DMS53 (cell line): ENCODE measurements at regions not wholly inside any gene's neighbourhood (a gene's known extent, or its start where the extent isn't known, plus 50 kb on each side); places are given as distances from the start of the nearest gene placed in this dataset.
A peak's percentile ranks its signal among the peaks of the same experiment; 100 is the strongest.

Experiments used
- DNase-seq: peaks from one replicate; lab custom pipeline; 2025; lab: John Stamatoyannopoulos, UW

- DNase-seq, result no peak
Observed at GRCh38 chr1:164154622-164155021, 404.4 kb upstream of the PBX1 start.

GRCh38 chr1:164155347-164155746, 403.6 kb upstream of the PBX1 start:
- DNase-seq, result peak; percentile 16

- no peak for DNase-seq
Observed at GRCh38 chr1:164163289-164163849, 395.6 kb upstream of the PBX1 start.

DNA sequence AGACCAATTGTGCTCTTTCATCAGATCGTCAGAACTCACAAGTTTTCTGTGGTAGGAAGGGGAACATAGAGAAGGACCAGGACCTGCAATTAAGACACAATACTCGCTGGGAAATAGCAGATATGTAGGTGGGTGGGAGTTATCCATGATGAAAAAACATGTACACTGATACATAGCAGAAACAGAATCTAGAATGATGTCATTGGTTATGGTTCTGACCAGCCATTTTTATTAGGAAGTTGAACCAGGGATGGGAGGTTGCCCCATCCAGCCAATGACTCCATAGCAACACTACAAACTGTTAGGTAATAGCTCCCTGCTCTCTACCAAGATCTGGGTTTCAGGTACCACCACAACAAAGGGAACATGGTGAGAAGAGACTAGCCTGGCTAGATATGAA, 393.5 kb upstream of the PBX1 start:
- DNase-seq, result no peak

- DNase-seq, result peak; percentile 72
Observed at GRCh38 chr1:164166454-164166853, 392.5 kb upstream of the PBX1 start.

DNA sequence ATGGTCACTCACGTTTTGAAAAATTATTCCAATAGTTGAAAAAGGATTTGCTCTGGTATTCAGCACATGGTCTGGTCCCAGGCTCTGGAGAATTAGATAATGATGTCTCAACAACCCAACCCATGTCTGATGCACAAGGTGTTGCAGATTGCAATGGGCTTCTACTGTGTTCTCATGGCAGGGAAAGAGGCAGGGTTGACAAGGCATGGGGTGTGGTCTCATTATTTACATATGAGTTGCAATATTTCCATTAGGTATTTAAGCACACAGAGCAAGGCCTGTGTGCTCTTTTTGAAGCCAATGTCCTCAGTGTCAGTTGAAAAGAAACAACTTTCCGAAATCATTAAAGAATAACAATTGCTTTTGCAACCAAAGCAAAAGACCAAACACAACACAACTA, 381.9 kb upstream of the PBX1 start:
- DNase-seq, result no peak

- DNase-seq, result no peak
Observed at GRCh38 chr1:164180824-164181223, 378.2 kb upstream of the PBX1 start.

DNA sequence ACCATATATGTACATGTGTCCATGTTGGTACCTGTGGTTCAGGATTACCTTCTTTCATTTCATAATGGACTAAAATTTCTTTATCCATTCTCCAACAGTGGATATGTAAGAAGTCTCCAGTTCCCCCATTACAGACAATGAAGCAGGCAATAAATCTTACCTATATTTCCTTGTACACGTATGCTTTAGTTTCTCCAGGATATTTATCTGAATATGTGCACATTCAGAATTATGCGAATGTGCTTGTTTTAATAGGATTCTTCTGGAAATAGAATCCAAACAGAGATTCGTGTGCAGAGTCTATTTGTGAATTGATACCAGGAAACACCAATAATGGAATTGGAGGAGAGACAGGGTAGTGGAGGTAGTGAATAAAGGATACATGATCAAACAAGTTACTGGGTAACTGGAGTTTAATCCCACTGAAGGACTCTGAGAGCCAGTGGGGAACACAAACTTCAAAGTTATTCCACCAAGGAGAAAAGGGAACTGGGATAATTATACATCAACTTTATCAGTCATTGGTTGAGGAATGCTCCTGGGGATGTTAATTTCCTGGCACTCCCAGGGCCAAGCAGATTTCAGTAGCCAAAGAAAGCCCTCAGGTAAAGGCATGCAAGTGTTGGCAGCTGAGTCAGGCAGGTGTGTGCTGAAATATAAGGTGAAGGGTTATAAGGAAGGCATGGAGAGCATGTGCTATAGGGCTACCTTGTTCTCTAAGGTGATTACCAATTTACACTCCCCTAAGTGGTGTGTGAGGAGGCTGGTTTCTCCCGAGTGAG, 374.9 kb upstream of the PBX1 start:
- DNase-seq, result no peak

GRCh38 chr1:164186881-164187280, 372.1 kb upstream of the PBX1 start:
- no peak for DNase-seq

DNA sequence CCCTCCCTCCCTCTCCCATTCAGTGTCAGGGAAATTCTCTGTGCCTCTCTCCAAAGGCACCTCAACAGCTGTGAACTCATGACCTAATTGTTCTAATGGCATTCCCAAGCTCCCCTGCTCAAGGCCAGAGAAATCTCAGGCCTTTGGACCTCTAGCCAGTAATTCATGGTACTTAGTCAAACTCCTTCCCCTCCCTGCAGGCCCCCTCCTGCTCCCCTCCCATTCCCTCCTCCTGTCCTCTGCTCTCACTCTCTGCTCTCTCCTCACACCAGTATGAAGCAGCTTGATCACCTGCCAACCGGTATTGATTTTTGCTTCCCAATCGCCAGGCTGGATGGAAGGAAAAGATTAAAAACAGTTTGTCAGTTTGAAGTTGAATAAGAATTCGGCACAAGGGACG, 370.5 kb upstream of the PBX1 start:
- DNase-seq, result no peak

GRCh38 chr1:164191191-164191590, 367.8 kb upstream of the PBX1 start:
- DNase-seq, result no peak

- DNase-seq, result no peak
Observed at GRCh38 chr1:164210211-164210739, 348.7 kb upstream of the PBX1 start.

DNA sequence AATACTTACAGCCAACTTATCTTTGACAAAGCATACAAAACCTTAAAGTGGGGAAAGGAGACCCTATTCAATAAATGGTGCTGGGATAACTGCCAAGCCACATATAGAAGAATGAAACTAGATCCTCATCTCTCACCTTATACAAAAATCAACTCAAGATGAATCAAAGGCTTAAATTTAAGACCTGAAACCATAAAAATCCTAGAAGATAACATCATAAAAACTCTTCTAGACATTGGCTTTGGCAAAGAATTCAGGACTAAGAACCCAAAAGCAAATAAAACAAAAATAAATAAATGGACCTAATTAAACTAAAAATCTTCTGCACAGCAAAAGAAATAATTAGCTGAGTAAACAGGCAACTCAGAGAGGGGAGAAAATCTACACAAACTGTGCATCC, 335.6 kb upstream of the PBX1 start:
- no peak for DNase-seq

DNA sequence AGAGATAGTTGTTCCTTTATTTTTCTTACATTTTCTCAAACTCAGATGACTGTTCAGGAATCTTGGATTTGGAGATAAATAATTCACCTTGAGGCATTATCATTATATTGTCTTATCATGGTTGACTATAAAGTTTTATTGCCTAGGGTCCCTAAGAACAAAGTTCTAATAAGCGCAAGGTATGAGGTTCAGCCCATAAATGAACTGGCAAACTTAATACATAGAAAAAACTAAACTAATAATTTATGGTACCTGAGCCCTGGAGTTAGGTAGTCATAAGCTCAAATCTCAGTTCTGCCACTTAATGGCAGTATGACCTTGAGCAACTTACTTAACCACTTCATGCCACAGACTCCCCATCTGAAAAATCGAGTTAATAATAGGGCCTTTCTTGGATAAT, 334.0 kb upstream of the PBX1 start:
- DNase-seq, result no peak

GRCh38 chr1:164226977-164227376, 332.0 kb upstream of the PBX1 start:
- no peak for DNase-seq

DNA sequence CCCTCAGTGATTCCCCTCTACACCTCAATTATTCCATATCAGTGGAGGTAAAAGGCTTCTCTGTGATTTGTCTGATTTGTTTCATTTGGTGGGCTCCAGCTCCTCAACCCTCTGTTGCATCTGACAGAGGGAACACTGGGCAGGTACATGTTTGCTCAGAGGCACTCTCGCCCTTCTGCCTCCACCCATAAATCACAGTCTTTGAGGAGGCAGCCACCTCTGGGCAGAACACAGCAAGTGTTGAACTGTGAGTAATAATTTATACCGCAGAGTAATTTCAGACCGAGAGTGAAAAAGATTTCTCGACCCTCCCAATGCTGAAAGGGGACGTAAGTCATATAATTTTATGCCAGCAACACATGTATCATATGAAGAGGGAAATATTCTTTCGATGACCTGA, 330.1 kb upstream of the PBX1 start:
- no peak for DNase-seq

GRCh38 chr1:164233149-164233548, 325.8 kb upstream of the PBX1 start:
- DNase-seq, result no peak

DNA sequence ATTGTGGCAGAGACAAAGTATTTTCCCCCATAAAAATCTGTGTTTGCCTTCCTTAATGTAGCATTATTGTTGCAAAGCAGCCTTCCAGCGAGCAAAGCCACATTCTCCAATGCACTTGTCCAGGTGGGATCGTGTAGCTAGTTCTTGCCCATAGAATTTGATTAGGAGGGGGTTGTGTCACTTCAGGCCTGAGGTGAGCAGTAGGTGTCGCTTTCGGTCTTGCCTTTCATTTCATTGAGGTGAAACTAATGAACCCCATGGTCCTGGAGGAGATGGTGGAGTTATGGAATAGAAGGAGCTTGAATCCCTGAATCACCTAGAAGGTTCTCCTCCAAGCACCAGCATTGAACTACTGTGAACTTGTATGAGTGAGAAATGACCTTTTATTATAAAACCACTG, 318.9 kb upstream of the PBX1 start:
- DNase-seq, result peak; percentile 37

DNA sequence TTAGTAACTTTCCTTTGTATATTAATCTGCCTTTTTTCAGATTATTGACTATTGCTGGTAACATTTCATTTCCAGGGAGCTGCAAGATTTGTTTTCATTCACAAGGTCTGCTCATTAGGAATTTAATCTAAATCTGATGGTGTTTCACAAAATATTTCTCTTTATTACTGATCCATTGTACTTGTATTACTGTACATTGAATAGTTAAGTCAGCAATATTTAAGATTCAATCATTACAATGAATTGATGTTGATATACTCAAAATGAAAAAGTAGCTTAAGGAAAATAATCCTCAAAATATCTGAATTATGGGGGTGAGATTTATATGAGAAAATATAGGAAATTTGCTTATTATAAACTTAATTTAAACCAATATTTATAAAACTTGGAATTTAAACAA, 308.6 kb upstream of the PBX1 start:
- no peak for DNase-seq

DNA sequence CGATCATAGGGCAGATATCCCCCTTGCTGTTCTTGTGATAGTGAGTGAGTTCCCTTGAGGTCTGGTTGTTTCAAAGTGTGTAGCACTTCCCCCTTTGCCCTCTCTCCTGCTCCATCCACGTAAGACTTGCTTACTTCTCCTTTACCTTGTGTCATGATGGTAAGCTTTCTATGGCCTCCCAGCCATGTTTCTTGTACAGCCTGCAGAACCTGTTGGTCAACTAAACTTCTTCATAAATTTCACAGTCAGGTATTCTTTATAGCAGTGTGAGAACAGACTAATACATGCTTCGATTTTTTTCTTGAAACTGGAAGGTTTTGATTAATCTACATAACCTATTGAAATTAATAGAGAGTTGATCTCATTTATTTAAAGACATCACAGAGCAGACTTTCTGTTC, 302.5 kb upstream of the PBX1 start:
- DNase-seq, result peak; percentile 20

GRCh38 chr1:164261691-164262240, 297.2 kb upstream of the PBX1 start:
- no peak for DNase-seq

DNA sequence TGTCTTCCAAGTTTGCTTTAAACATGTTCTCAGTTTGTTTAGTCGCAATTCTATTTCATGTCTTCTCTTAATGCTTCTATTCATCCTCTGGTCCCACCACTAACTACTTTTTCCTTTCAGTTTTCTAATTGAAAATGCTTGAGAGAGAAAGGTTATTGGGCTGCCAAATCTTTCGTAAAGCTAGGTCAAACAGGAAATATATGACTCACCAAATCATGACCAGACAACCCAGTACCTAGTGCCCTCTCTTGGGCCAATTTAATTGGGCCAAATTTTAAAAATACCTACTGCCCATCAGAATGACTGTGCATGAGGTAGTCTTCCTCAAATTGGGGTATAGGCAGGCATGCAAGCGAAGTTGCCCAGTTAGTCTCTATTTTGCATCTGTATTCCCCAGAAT, 295.4 kb upstream of the PBX1 start:
- no peak for DNase-seq

DNA sequence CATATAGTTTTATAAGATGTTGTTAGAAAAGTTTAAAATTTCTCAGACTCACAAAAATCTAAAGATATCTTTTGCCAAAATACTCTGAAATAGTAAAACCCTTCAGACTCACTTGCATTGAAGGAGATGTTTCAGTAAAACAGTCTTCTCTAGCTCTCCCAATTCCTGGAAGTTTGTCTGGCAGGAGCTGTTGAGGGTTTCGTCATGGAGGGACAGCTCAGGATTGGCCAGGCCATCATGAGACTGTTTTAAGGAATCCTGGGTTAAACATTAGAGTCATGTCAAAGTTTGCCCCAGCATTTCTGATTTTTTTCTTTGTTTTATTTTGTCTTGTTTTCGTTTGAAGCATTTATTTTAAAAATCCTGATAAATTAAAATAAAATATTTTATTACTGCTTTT, 293.8 kb upstream of the PBX1 start:
- no peak for DNase-seq

GRCh38 chr1:164272156-164272555, 286.8 kb upstream of the PBX1 start:
- no peak for DNase-seq
